ENCODE measurements at regions not wholly inside any gene's neighbourhood (a gene's known extent, or its start where the extent isn't known, plus 50 kb on each side); places are given as distances from the start of the nearest gene placed in this dataset.

DNA sequence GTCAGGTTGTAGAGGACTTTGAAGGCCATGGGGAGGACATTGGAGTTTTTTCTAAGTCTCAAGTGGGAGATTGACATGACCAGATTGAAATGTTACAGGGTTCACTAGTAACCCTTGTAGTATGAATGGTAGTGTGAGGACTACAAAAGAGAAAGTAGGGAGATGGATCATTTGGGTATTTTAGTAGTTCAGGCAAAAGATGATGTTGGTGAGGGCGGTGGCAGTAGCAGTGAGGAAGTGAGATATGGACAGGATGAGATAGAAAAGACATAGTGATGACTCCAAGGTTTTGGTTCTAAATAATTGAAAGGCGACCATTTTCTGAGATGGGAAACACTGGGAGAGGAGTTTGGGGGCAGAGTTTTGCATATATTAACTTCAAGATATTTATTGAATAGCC, 94.2 kb upstream of the CNTN1 start:
- no peak for TF ChIP-seq CTCF (IDR thresholded peaks at IDR 0.05; ENCODE audit: low read depth, low read length)
- H3K4me3 ChIP-seq (ENCODE audit: low read depth, low read length) = no peak overlapping the region

DNA sequence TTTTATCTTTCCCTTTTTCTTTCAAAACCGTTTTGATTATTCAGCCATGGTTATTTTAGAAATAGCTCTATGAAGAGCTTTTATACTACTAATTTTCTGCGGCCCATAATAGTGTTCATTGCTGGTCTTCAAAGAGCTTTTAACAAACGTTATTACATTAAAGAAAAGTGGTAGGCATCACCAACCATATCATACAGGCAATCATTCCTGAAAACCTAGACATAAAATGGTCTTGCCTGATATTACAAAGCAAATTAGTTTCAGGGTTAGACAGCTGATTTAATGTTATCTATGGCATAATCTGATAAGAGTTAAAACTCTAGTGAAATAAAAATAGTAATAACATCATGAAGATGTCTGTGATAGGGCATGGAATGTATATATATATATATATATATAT, 89.7 kb upstream of the CNTN1 start:
- no peak for TF ChIP-seq CTCF (IDR thresholded peaks at IDR 0.05; ENCODE audit: low read depth, low read length)
- no peak overlapping the region for H3K4me3 ChIP-seq (ENCODE audit: low read depth, low read length)

DNA sequence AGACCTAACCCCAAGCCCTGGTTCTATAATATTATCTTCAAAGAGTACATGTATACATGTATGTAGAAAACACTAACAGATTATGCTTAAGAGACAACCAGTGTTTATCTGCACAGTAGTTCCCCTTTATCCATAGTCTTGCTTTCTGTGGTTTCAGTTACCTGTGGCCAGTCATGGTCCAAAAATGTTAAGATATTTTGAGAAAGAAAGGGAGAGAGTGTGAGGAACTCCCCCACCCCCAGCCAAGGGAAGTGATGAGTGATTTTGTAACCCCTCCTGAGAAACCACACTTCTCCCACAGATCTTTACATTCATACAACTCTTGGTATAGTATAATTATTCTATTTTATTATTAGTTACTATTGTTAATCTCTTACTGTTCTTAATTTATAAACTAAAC, 77.3 kb upstream of the CNTN1 start:
- no peak for TF ChIP-seq CTCF (IDR thresholded peaks at IDR 0.05; ENCODE audit: low read depth, low read length)
- H3K4me3 ChIP-seq (ENCODE audit: low read depth, low read length) = no peak overlapping the region

DNA sequence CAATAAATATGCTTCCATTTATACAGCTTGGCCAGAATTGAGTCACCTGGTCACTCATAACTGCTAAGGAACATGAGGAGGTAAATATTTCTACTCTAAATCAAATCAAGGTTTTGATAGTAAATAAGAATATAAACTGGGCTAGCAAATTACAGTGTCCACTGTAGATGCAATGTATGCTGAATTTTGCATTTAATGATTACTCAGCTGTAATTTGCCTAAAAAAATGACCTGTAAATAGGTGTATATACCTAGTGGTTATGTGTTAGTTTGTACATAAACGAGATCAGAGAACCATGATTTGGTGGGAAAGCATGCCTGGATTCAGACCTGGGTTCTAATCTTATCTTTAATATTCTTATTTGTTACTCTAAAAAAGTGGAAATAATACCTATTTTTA, 76.6 kb upstream of the CNTN1 start:
- no peak for TF ChIP-seq CTCF (IDR thresholded peaks at IDR 0.05; ENCODE audit: low read depth, low read length)
- no peak overlapping the region for H3K4me3 ChIP-seq (ENCODE audit: low read depth, low read length)

GRCh38 chr12:40616383-40616915, 75.8 kb upstream of the CNTN1 start:
- H3K4me3 ChIP-seq (ENCODE audit: low read depth, low read length) = no peak overlapping the region
- no peak for TF ChIP-seq CTCF (IDR thresholded peaks at IDR 0.05; ENCODE audit: low read depth, low read length)

- no peak for TF ChIP-seq CTCF (IDR thresholded peaks at IDR 0.05; ENCODE audit: low read depth, low read length)
- no peak overlapping the region for H3K4me3 ChIP-seq (ENCODE audit: low read depth, low read length)
Measured at GRCh38 chr12:40618636-40619035, 73.6 kb upstream of the CNTN1 start.

- TF ChIP-seq CTCF (IDR thresholded peaks at IDR 0.05; ENCODE audit: low read depth, low read length) = no peak
- H3K4me3 ChIP-seq (ENCODE audit: low read depth, low read length) = no peak overlapping the region
Measured at GRCh38 chr12:40620564-40621019, 71.6 kb upstream of the CNTN1 start.
